Epithelial cell of esophagus (primary cell): ENCODE measurements at regions not wholly inside any gene's neighbourhood (a gene's known extent, or its start where the extent isn't known, plus 50 kb on each side); places are given as distances from the start of the nearest gene placed in this dataset.

Source experiments
- DNase-seq: peaks from one replicate; pipeline ENCODE4 v3.0.0; 2010; ENCODE audit warnings: low read depth
- H3K4me3 ChIP-seq: 2 replicates; pipeline ENCODE4 v1.5.1; 2011; ENCODE audit warnings: mild to moderate bottlenecking, low read length, control low read depth
- CTCF ChIP-seq: IDR thresholded peaks from 2 replicates; pipeline ENCODE4 v1.5.1; 2011; ENCODE audit warnings: low read depth, mild to moderate bottlenecking, low read length, control low read depth, inconsistent platforms; ENCODE audit not compliant: insufficient read depth; ENCODE audit errors: missing control alignments

- no peak for TF ChIP-seq CTCF
These were observed 230.5 kb upstream of the SETBP1 start for GRCh38 chr18:44450226-44450625.

GRCh38 chr18:44452346-44452745 is 228.3 kb upstream of the SETBP1 start:
- no peak overlapping the region for H3K4me3 ChIP-seq
- TF ChIP-seq CTCF = no peak
- no peak for DNase-seq

More at GRCh38 chr18:44450226-44450625, 230.5 kb upstream of the SETBP1 start:
- DNase-seq = no peak
- H3K4me3 ChIP-seq = no peak overlapping the region

DNA sequence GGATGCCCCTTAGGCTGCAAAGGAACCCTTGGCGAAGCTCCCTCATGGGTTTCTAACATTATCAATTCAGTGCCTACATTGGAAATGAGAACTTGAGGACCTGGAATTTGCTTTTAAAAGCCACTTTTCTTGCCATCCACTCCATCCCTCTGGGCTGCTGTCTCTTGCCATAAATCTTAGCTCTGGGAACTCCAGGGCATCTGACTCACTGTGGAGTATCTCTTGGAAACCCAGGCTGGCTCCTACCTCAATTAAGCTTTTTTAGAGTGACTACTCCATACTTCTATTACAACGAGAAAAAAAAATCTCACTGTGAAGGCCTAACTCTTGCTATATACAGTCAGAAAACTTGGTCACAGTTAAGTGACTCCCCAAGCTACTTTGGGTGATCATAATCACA is 227.2 kb upstream of the SETBP1 start:
- H3K4me3 ChIP-seq = no peak overlapping the region
- TF ChIP-seq CTCF = no peak
- no peak for DNase-seq

- DNase-seq = peak; percentile 93
- peak; percentile 47 for TF ChIP-seq CTCF
- no peak overlapping the region for H3K4me3 ChIP-seq
These were observed 221.9 kb upstream of the SETBP1 start for GRCh38 chr18:44458777-44459176.

- TF ChIP-seq CTCF = no peak
- no peak overlapping the region for H3K4me3 ChIP-seq
- peak; percentile 68 for DNase-seq
These were observed 216.1 kb upstream of the SETBP1 start for GRCh38 chr18:44464398-44465180.

DNA sequence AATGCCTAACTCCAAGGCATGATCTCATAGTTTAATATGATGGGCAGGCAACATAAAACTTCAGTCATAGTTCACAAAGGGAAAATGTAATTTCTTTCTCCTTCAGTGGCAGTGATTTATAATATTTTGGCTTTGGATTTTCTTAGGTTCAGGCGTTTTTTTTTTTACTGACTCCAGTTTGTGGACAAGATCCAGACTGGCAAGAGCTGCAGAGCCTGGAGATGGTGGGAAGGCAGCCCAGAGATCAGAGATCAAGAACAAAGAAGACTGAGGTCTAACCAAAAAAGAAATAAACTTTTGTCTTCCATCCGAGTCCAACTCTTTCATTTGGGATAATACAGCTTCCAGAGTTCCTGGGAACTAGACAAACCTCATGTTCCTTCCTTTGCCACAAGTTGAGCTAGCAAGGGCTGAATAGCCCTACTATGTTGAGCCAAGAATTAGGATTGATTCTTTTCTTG is 215.3 kb upstream of the SETBP1 start:
- no peak for DNase-seq
- H3K4me3 ChIP-seq = no peak overlapping the region
- TF ChIP-seq CTCF = no peak

- no peak for TF ChIP-seq CTCF
- DNase-seq = no peak
- no peak overlapping the region for H3K4me3 ChIP-seq
These were observed 213.7 kb upstream of the SETBP1 start for GRCh38 chr18:44466997-44467396.
